ENCODE measurements at regions not wholly inside any gene's neighbourhood (a gene's known extent, or its start where the extent isn't known, plus 50 kb on each side); places are given as distances from the start of the nearest gene placed in this dataset.

- Histone ChIP-seq H3K27ac (ENCODE audit: low read length) (no peak overlapping the region), H3K27me3 (ENCODE audit: control insufficient read depth, insufficient read depth, low read length) (peaks cover 3% of the 10 kb centered on the region; the same call in 1 of the 2 replicates), H3K4me3 (ENCODE audit: low read depth in 2 of 2, low read length in 2 of 2) (no peak overlapping the region), H3K36me3 (ENCODE audit: control insufficient read depth, insufficient read depth, low read length) (no peaks in the 10 kb centered on the region), H3K4me1 (ENCODE audit: control insufficient read depth, insufficient read depth, low read length) (no peaks in the 10 kb centered on the region), H3K9me3 (ENCODE audit: control insufficient read depth, insufficient read depth, low read depth, low read length) (no peaks in the 10 kb centered on the region)
- ChIA-PET POLR2A (no interaction called here), CTCF (no interaction called here)
- ATAC-seq, result no peak
- in situ Hi-C loops (cut with HindIII; ENCODE audit: low pct_unique_long_range_greater_than_20kb, low sequenced_read_pairs), result no loop called here
- intact Hi-C loops (cut with micrococcal nuclease; ENCODE audit: unreplicated experiment), result no loop called here
- no peak for DNase-seq (ENCODE audit: low read depth, low spot score)
- BruUV-seq (replicated peaks), result no TSS peak
- TF ChIP-seq, protein P1, sequence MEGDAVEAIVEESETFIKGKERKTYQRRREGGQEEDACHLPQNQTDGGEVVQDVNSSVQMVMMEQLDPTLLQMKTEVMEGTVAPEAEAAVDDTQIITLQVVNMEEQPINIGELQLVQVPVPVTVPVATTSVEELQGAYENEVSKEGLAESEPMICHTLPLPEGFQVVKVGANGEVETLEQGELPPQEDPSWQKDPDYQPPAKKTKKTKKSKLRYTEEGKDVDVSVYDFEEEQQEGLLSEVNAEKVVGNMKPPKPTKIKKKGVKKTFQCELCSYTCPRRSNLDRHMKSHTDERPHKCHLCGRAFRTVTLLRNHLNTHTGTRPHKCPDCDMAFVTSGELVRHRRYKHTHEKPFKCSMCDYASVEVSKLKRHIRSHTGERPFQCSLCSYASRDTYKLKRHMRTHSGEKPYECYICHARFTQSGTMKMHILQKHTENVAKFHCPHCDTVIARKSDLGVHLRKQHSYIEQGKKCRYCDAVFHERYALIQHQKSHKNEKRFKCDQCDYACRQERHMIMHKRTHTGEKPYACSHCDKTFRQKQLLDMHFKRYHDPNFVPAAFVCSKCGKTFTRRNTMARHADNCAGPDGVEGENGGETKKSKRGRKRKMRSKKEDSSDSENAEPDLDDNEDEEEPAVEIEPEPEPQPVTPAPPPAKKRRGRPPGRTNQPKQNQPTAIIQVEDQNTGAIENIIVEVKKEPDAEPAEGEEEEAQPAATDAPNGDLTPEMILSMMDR (IDR thresholded peaks at IDR 0.05), result no peak
- no peak for TF ChIP-seq SIN3A (IDR thresholded peaks at IDR 0.05; ENCODE audit: borderline replicate concordance, insufficient read depth, low read depth, low read length)
- no peak for TF ChIP-seq POLR2AphosphoS5 (IDR thresholded peaks at IDR 0.05; ENCODE audit: low read depth, low read length)
- TF ChIP-seq, protein P2, sequence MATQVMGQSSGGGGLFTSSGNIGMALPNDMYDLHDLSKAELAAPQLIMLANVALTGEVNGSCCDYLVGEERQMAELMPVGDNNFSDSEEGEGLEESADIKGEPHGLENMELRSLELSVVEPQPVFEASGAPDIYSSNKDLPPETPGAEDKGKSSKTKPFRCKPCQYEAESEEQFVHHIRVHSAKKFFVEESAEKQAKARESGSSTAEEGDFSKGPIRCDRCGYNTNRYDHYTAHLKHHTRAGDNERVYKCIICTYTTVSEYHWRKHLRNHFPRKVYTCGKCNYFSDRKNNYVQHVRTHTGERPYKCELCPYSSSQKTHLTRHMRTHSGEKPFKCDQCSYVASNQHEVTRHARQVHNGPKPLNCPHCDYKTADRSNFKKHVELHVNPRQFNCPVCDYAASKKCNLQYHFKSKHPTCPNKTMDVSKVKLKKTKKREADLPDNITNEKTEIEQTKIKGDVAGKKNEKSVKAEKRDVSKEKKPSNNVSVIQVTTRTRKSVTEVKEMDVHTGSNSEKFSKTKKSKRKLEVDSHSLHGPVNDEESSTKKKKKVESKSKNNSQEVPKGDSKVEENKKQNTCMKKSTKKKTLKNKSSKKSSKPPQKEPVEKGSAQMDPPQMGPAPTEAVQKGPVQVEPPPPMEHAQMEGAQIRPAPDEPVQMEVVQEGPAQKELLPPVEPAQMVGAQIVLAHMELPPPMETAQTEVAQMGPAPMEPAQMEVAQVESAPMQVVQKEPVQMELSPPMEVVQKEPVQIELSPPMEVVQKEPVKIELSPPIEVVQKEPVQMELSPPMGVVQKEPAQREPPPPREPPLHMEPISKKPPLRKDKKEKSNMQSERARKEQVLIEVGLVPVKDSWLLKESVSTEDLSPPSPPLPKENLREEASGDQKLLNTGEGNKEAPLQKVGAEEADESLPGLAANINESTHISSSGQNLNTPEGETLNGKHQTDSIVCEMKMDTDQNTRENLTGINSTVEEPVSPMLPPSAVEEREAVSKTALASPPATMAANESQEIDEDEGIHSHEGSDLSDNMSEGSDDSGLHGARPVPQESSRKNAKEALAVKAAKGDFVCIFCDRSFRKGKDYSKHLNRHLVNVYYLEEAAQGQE (IDR thresholded peaks at IDR 0.05; ENCODE audit: insufficient read depth in 1 of 2, low read depth in 2 of 2, low read length in 1 of 2), result no peak
- TF ChIP-seq TCF7L2 (IDR thresholded peaks at IDR 0.05; ENCODE audit: low read depth, low read length), result no peak
Measured at GRCh38 chr10:50968386-50969091, 83.1 kb upstream of the A1CF start.

DNA sequence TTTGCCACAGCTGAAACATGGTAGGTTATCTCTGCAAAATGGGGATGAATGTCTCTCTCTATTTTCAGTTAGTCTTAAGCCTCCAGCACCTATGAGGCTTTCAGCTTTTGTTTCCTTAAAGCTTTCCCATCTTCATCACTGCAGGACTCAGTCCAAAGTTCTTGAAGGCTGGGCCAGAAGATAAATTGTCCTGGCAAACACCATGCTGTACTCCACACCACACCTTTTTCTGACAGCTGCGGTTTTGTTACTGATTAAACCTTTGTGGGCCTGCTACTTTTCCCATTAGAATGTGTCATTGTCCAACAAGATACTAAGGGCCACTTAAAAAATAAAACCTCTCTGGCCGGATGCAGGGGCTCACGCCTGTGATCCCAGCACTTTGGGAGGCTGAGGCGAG is 87.2 kb upstream of the A1CF start:
- in situ Hi-C loops (cut with HindIII; ENCODE audit: low pct_unique_long_range_greater_than_20kb, low sequenced_read_pairs), result no loop called here

More for the DNA sequence above, 87.2 kb upstream of the A1CF start:
- DNase-seq (ENCODE audit: low read depth, low spot score), result no peak
- H3K4me3 ChIP-seq (ENCODE audit: low read depth in 2 of 2, low read length in 2 of 2), result no peak overlapping the region
- TF ChIP-seq, protein P1 (IDR thresholded peaks at IDR 0.05), result no peak
- TF ChIP-seq, protein P2 (IDR thresholded peaks at IDR 0.05; ENCODE audit: insufficient read depth in 1 of 2, low read depth in 2 of 2, low read length in 1 of 2), result no peak
- TF ChIP-seq SIN3A (IDR thresholded peaks at IDR 0.05; ENCODE audit: borderline replicate concordance, insufficient read depth, low read depth, low read length), result no peak
- no peak for TF ChIP-seq POLR2AphosphoS5 (IDR thresholded peaks at IDR 0.05; ENCODE audit: low read depth, low read length)
- no peak for TF ChIP-seq TCF7L2 (IDR thresholded peaks at IDR 0.05; ENCODE audit: low read depth, low read length)
- H3K4me1 ChIP-seq (ENCODE audit: control insufficient read depth, insufficient read depth, low read length), result no peaks in the 10 kb centered on the region
- CTCF ChIA-PET, result interaction anchor here (0.6 kb wide), 1 partner anchor 13 kb away, joined by 3 read pairs; no protein-coding TSS in a partner anchor
- no peak for ATAC-seq
- peaks cover 3% of the 10 kb centered on the region; the same call in 1 of the 2 replicates for H3K27me3 ChIP-seq (ENCODE audit: control insufficient read depth, insufficient read depth, low read length)
- no TSS peak for BruUV-seq (replicated peaks)
- H3K9me3 ChIP-seq (ENCODE audit: control insufficient read depth, insufficient read depth, low read depth, low read length), result no peaks in the 10 kb centered on the region
- intact Hi-C loops (cut with micrococcal nuclease; ENCODE audit: unreplicated experiment), result no loop called here
- no peaks in the 10 kb centered on the region for H3K36me3 ChIP-seq (ENCODE audit: control insufficient read depth, insufficient read depth, low read length)
- POLR2A ChIA-PET, result no interaction called here
- H3K27ac ChIP-seq (ENCODE audit: low read length), result no peak overlapping the region
